H1 (cell line): ENCODE measurements at regions not wholly inside any gene's neighbourhood (a gene's known extent, or its start where the extent isn't known, plus 50 kb on each side); places are given as distances from the start of the nearest gene placed in this dataset.

Experiments
- CTCF ChIA-PET: fragments of 300-600 bp; sonication (Branson Sonifier 250); formaldehyde crosslinking; loops from one replicate; lab custom pipeline; 2021; ENCODE audit not compliant: partially characterized antibody; lab: Charles Lee
- POLR2A ChIA-PET: fragments of 300-600 bp; sonication (Branson Sonifier 250); formaldehyde crosslinking; loops from one replicate; lab custom pipeline; 2021; ENCODE audit warnings: inconsistent platforms; ENCODE audit not compliant: partially characterized antibody; lab: Charles Lee
- DNase-seq, 2 experiments: peaks; one replicate each; pipeline versions ENCODE4 v3.0.0 to v3.0.0-alpha.2; 2010 to 2022; ENCODE audit warnings: low spot score in 2 of 2, low read depth in 1 of 2, mixed read lengths in 1 of 2
- FAIRE-seq: peaks from 2 replicates; lab custom pipeline; 2011; peaks lifted over from hg19 to GRCh38; lab: Jason Lieb, UNC
- H2AFZ ChIP-seq: 2 replicates; pipeline ENCODE4 v1.8.1; 2012; ENCODE audit warnings: low read length, inconsistent platforms
- H2AK5ac ChIP-seq: 2 replicates; pipeline ENCODE4 v1.6.1; 2013; ENCODE audit warnings: low read depth, low read length
- H2BK120ac ChIP-seq: replicated peaks from 2 replicates; pipeline ENCODE3; 2013; ENCODE audit warnings: low read depth, low read length, inconsistent platforms
- H2BK12ac ChIP-seq: 2 replicates; pipeline ENCODE4 v1.6.1; 2013; ENCODE audit warnings: low read depth, low read length
- H2BK15ac ChIP-seq: 2 replicates; pipeline ENCODE4 v1.6.1; 2013; ENCODE audit warnings: low read length
- H2BK20ac ChIP-seq: 2 replicates; pipeline ENCODE4 v1.6.1; 2013; ENCODE audit warnings: low read length
- H2BK5ac ChIP-seq: 2 replicates; pipeline ENCODE4 v1.6.1; 2013; ENCODE audit warnings: low read depth, low read length
- H3K14ac ChIP-seq: 2 replicates; pipeline ENCODE4 v1.6.1; 2013; ENCODE audit warnings: inconsistent platforms; ENCODE audit not compliant: insufficient read length
- H3K18ac ChIP-seq: 2 replicates; pipeline ENCODE4 v1.6.1; 2013; ENCODE audit warnings: low read length; ENCODE audit errors: extremely low read depth
- H3K23ac ChIP-seq: 2 replicates; pipeline ENCODE4 v1.6.1; 2013; ENCODE audit warnings: inconsistent platforms; ENCODE audit not compliant: insufficient read length
- H3K23me2 ChIP-seq: 2 replicates; pipeline ENCODE4 v1.6.1; 2013; ENCODE audit warnings: low read depth, low read length
- H3K27ac ChIP-seq: 2 replicates; pipeline ENCODE4 v1.6.1; 2011; ENCODE audit warnings: low read depth, low read length, inconsistent platforms
- H3K27me3 ChIP-seq, 4 experiments: replicated peaks in 1 of 4; 1 replicate in 1 of 4; 2 replicates in 3 of 4; pipeline versions ENCODE4 v1.6.1 to v1.8.1; 2011 to 2013; ENCODE audit warnings: low read length in 3 of 4, mild to moderate bottlenecking in 3 of 4, inconsistent platforms in 2 of 4, mixed read lengths in 2 of 4, moderate library complexity in 1 of 4; ENCODE audit not compliant: control insufficient read depth in 3 of 4, insufficient read depth in 3 of 4; ENCODE audit errors: extremely low read depth in 1 of 4
- H3K36me3 ChIP-seq, 4 experiments: 2 replicates each; pipeline versions ENCODE4 v1.6.1 to v1.8.1; 2011 to 2013; ENCODE audit warnings: mild to moderate bottlenecking in 4 of 4, low read length in 3 of 4, moderate library complexity in 2 of 4, control low read depth in 1 of 4, inconsistent platforms in 1 of 4; ENCODE audit not compliant: insufficient read depth in 4 of 4, control insufficient read depth in 2 of 4
- H3K4ac ChIP-seq: replicated peaks from 2 replicates; pipeline ENCODE3; 2013; ENCODE audit warnings: low read length, low read depth, mixed read lengths, inconsistent platforms; ENCODE audit not compliant: insufficient read length
- H3K4me1 ChIP-seq, 4 experiments: replicated peaks in 1 of 4; 1 replicate in 1 of 4; 2 replicates in 3 of 4; pipeline versions ENCODE4 v1.6.1 to v1.8.1; 2011 to 2013; ENCODE audit warnings: low read length in 3 of 4, inconsistent platforms in 2 of 4, mixed read lengths in 1 of 4; ENCODE audit not compliant: insufficient read depth in 4 of 4, control insufficient read depth in 3 of 4
- H3K4me2 ChIP-seq, 2 experiments: 2 replicates each; pipeline versions ENCODE4 v1.6.1 to v1.8.1; 2011 to 2013; ENCODE audit warnings: low read depth in 2 of 2, low read length in 2 of 2, control low read depth in 1 of 2, inconsistent platforms in 1 of 2, mild to moderate bottlenecking in 1 of 2; ENCODE audit not compliant: insufficient read depth in 1 of 2
- H3K4me3 ChIP-seq, 4 experiments: fragments of 200-600, 300-600 bp in 1 of 4; sonication (generic), shearing (Covaris generic), sonication (Bioruptor Twin) in 1 of 4; 2 replicates each; pipeline versions ENCODE4 v1.5.1 to v1.8.1; 2011 to 2016; ENCODE audit warnings: low read length in 4 of 4, low read depth in 3 of 4, control low read depth in 2 of 4, inconsistent platforms in 2 of 4, mild to moderate bottlenecking in 2 of 4, mixed read lengths in 1 of 4, moderate library complexity in 1 of 4; ENCODE audit not compliant: insufficient read depth in 2 of 4; ENCODE audit errors: extremely low read depth in 1 of 4
- H3K56ac ChIP-seq: replicated peaks from 2 replicates; pipeline ENCODE3; 2013; ENCODE audit warnings: low read depth, mild to moderate bottlenecking, mixed read lengths, low read length, inconsistent platforms; ENCODE audit not compliant: insufficient read length
- H3K79me1 ChIP-seq: 2 replicates; pipeline ENCODE4 v1.6.1; 2013; ENCODE audit warnings: low read depth, low read length, control low read depth
- H3K79me2 ChIP-seq, 2 experiments: 2 replicates each; pipeline versions ENCODE4 v1.6.1 to v1.8.1; 2012 to 2013; ENCODE audit warnings: low read length in 2 of 2, mild to moderate bottlenecking in 2 of 2, inconsistent platforms in 1 of 2; ENCODE audit not compliant: insufficient read depth in 2 of 2, control insufficient read depth in 1 of 2
- H3K9ac ChIP-seq, 4 experiments: replicated peaks in 1 of 4; 1 replicate in 1 of 4; 2 replicates in 3 of 4; pipeline versions ENCODE4 v1.6.1 to v1.8.1; 2011 to 2013; ENCODE audit warnings: low read depth in 3 of 4, low read length in 3 of 4, control low read depth in 2 of 4, mild to moderate bottlenecking in 2 of 4, moderate library complexity in 2 of 4, inconsistent platforms in 1 of 4; ENCODE audit errors: extremely low read depth in 1 of 4
- H3K9me3 ChIP-seq, 2 experiments: 2 replicates each; pipeline versions ENCODE4 v1.6.1 to v1.8.1; 2012 to 2013; ENCODE audit warnings: mild to moderate bottlenecking in 2 of 2, moderate library complexity in 2 of 2, control low read depth in 1 of 2, inconsistent platforms in 1 of 2, low read depth in 1 of 2, low read length in 1 of 2, mixed read lengths in 1 of 2; ENCODE audit not compliant: insufficient read depth in 2 of 2
- H4K20me1 ChIP-seq, 2 experiments: replicated peaks in 1 of 2; 2 replicates each; pipeline versions ENCODE3 to v1.8.1; 2011 to 2013; ENCODE audit warnings: inconsistent platforms in 2 of 2, low read length in 2 of 2, mild to moderate bottlenecking in 1 of 2; ENCODE audit not compliant: insufficient read depth in 2 of 2, control insufficient read depth in 1 of 2
- H4K5ac ChIP-seq: 2 replicates; pipeline ENCODE4 v1.6.1; 2013; ENCODE audit warnings: low read length, low read depth, mixed read lengths, inconsistent platforms; ENCODE audit not compliant: insufficient read length
- H4K8ac ChIP-seq: 2 replicates; pipeline ENCODE4 v1.8.0; 2013; ENCODE audit warnings: mild to moderate bottlenecking, moderate library complexity, low read length, inconsistent platforms; ENCODE audit not compliant: insufficient read depth; ENCODE audit errors: extremely low read depth
- H4K91ac ChIP-seq: replicated peaks from 2 replicates; pipeline ENCODE3; 2013; ENCODE audit warnings: low read length, mixed read lengths, inconsistent platforms; ENCODE audit not compliant: insufficient read length
- BACH1 ChIP-seq: IDR thresholded peaks from 2 replicates; pipeline ENCODE4 v1.6.1; 2012; ENCODE audit warnings: low read length, improper control_type of control experiment
- BRCA1 ChIP-seq: IDR thresholded peaks from 2 replicates; pipeline ENCODE4 v1.6.1; 2012; ENCODE audit warnings: low read depth, low read length, improper control_type of control experiment
- CTCF ChIP-seq, 3 experiments: IDR thresholded peaks; 1 replicate in 2 of 3; 2 replicates in 1 of 3; pipeline versions ENCODE4 v1.5.1 to v1.6.1; 2011; ENCODE audit warnings: low read length in 3 of 3, mild to moderate bottlenecking in 3 of 3, inconsistent platforms in 2 of 3, low read depth in 1 of 3, moderate library complexity in 1 of 3; ENCODE audit not compliant: insufficient read depth in 1 of 3; ENCODE audit errors: control extremely low read depth in 1 of 3
- EGR1 ChIP-seq: IDR thresholded peaks from 2 replicates; pipeline ENCODE4 v1.6.1; 2011; ENCODE audit warnings: low read depth, low read length, borderline replicate concordance
- GABPA ChIP-seq: IDR thresholded peaks from 2 replicates; pipeline ENCODE4 v1.6.1; 2011; ENCODE audit warnings: mild to moderate bottlenecking, low read length, moderate library complexity, borderline replicate concordance; ENCODE audit not compliant: insufficient read depth
- RFX5 ChIP-seq: IDR thresholded peaks from 2 replicates; pipeline ENCODE4 v1.6.1; 2011; ENCODE audit warnings: low read depth, low read length, improper control_type of control experiment, borderline replicate concordance
- RNF2 ChIP-seq: fragments of 200-900, 300-1000 bp; sonication (generic); IDR thresholded peaks from 2 replicates; pipeline ENCODE4 v1.7.1; 2016; ENCODE audit warnings: borderline replicate concordance, low read depth, mild to moderate bottlenecking, antibody characterized with exemption, low read length; ENCODE audit not compliant: poor library complexity, severe bottlenecking; ENCODE audit errors: missing control alignments
- RXRA ChIP-seq: IDR thresholded peaks from 2 replicates; pipeline ENCODE4 v1.6.1; 2011; ENCODE audit warnings: low read depth, mild to moderate bottlenecking, low read length, moderate library complexity; ENCODE audit not compliant: insufficient read depth
- SIX5 ChIP-seq: IDR thresholded peaks from 2 replicates; pipeline ENCODE4 v1.6.1; 2011; ENCODE audit warnings: mild to moderate bottlenecking, low read depth, low read length
- TAF1 ChIP-seq: IDR thresholded peaks from 2 replicates; pipeline ENCODE4 v1.6.1; 2011; ENCODE audit warnings: mild to moderate bottlenecking, low read depth, low read length
- TAF7 ChIP-seq: optimal IDR thresholded peaks from 2 replicates; pipeline ENCODE3; 2011; ENCODE audit warnings: low read depth, mild to moderate bottlenecking, inconsistent platforms, low read length, moderate library complexity, borderline replicate concordance
- TCF12 ChIP-seq: IDR thresholded peaks from 2 replicates; pipeline ENCODE4 v1.6.1; 2011; ENCODE audit warnings: low read depth, mild to moderate bottlenecking, low read length
- TEAD4 ChIP-seq: IDR thresholded peaks from 2 replicates; pipeline ENCODE4 v1.6.1; 2012; ENCODE audit warnings: low read depth, low read length, inconsistent platforms, mixed read lengths

- Histone ChIP-seq H2AK5ac (no peak overlapping the region), H3K4me2 (no peak overlapping the region), H3K9ac (no peak overlapping the region), H2BK120ac (no peak overlapping the region), H3K36me3 (no peaks in the 10 kb centered on the region), H3K9me3 (peaks cover 0 to 3% of the 10 kb centered on the region in 2 experiments; a peak in 1 of 4 replicates), H3K23ac (no peak overlapping the region), H3K27ac (no peak overlapping the region), H4K91ac (no peak overlapping the region), H3K14ac (no peak overlapping the region), H3K27me3 (no peaks in the 10 kb centered on the region), H3K56ac (no peak overlapping the region), H3K79me1 (no peaks in the 10 kb centered on the region), H4K8ac (no peak overlapping the region), H3K23me2 (no peaks in the 10 kb centered on the region), H4K20me1 (no peaks in the 10 kb centered on the region), H2AFZ (no peak overlapping the region), H2BK12ac (no peak overlapping the region), H3K4ac (no peak overlapping the region), H2BK15ac (no peak overlapping the region), H3K18ac (no peak overlapping the region), H3K79me2 (no peaks in the 10 kb centered on the region), H3K4me1 (no peaks in the 10 kb centered on the region), H2BK20ac (no peak overlapping the region), H2BK5ac (no peak overlapping the region), H4K5ac (no peak overlapping the region), H3K4me3 (no peak overlapping the region)
- FAIRE-seq (no peak), DNase-seq (no peak)
- CTCF ChIA-PET = interaction anchor here (1.8 to 1.9 kb wide), 2 partner anchors 13 to 15 kb away, joined by 4 to 5 read pairs; no protein-coding TSS in a partner anchor
- POLR2A ChIA-PET = no interaction called here
- TF ChIP-seq TAF7 = no peak
- TF ChIP-seq SIX5 = no peak
- TF ChIP-seq RFX5 = no peak
- no peak for TF ChIP-seq GABPA
- no peak for TF ChIP-seq TCF12
- no peak for TF ChIP-seq CTCF (IDR thresholded peaks at IDR 0.05; ENCODE audit: control extremely low read depth in 1 of 3, insufficient read depth in 1 of 3, low read depth in 1 of 3, low read length in 3 of 3)
- TF ChIP-seq TEAD4 = no peak
- no peak for TF ChIP-seq BACH1
- TF ChIP-seq RXRA = no peak
- no peak for TF ChIP-seq EGR1
- TF ChIP-seq RNF2 = no peak
- no peak for TF ChIP-seq TAF1
- no peak for TF ChIP-seq BRCA1
Measured at GRCh38 chr4:22986262-22986661, 293.5 kb downstream of the GBA3 start.
